H7 (cell line): ENCODE measurements at regions not wholly inside any gene's neighbourhood (a gene's known extent, or its start where the extent isn't known, plus 50 kb on each side); places are given as distances from the start of the nearest gene placed in this dataset.

Experiments
- DNase-seq: peaks from one replicate; pipeline ENCODE4 v3.0.0; 2012
- H3K27me3 ChIP-seq: 2 replicates; pipeline ENCODE4 v1.6.0; 2011; ENCODE audit warnings: mild to moderate bottlenecking, low read length; ENCODE audit not compliant: control insufficient read depth, insufficient read depth
- H3K36me3 ChIP-seq: replicated peaks from 2 replicates; pipeline ENCODE4 v1.5.1; 2011; ENCODE audit warnings: low read length; ENCODE audit not compliant: control insufficient read depth, insufficient read depth
- H3K4me3 ChIP-seq: 2 replicates; pipeline ENCODE4 v1.5.1; 2011; ENCODE audit warnings: low read depth, mild to moderate bottlenecking, control low read depth, low read length, moderate library complexity; ENCODE audit not compliant: insufficient read depth

DNA sequence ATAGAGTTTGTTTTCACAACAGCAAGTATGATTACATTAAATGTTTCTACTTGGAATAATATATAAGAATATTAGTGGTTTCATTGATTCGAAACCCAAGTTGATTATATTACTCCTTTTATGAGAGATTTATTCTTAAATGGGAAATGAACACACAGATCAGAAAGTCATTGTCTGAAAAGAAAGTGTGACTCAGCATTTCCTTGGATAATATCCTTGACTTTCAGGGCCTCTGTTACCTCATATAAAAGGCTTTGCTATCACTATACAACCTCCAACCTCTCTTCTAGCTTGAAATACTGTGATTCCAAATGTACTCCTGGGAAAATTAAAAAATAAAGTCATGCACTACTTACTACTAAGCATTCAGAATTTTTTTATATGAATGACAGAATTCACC, 295.3 kb upstream of the LYPLAL1 start:
- H3K27me3 ChIP-seq = no peaks in the 10 kb centered on the region
- DNase-seq = no peak
- no peaks in the 10 kb centered on the region for H3K36me3 ChIP-seq
- H3K4me3 ChIP-seq = no peak overlapping the region

DNA sequence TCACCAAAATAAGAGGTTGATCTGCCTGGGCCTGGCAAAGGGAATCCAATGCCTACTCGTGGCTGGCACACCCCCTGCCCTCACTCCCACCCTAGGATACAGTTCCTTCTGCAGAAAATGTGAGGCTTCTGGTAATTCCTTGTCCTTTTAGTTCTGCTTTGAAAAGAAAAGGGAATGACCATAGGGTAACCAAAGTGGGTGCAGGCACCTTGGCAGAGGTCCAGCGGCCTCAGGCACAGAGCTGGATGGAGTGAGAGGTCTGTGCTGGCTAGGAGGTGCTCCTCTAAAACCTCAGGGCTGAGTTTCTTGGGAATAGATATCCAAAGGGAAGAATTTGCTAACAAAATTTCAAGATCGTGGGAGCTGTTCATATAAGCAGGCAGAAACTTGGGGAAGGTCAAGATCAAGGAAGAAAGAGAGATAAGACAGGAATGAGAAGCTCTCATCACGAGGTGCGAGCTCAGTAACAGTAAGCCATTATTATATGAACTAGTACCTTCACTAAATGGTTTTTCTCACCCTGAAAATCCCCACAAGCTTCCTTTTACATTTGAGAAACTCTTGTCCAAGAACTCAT, 293.1 kb upstream of the LYPLAL1 start:
- H3K36me3 ChIP-seq = no peaks in the 10 kb centered on the region
- no peaks in the 10 kb centered on the region for H3K27me3 ChIP-seq
- no peak overlapping the region for H3K4me3 ChIP-seq
- DNase-seq = no peak

DNA sequence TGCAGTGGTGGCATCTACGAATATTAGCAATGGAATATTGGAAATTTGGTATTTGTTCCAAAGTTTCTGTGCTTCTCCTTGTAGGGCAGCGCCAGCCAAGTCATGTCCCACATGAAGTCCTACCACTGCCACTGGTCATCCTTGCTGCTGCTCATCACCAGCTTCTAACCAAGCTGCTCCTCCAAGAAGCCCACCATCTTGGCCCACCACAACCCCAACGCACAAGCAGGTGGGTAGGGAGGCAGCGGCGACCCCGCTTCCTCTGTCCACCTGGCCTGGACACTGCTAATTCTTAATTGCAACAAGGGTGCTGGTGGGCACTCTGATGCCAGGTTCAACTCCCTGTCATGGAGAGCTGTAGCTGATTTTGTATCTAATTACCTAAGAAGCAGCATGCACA, 291.2 kb upstream of the LYPLAL1 start:
- H3K36me3 ChIP-seq = no peaks in the 10 kb centered on the region
- DNase-seq = no peak
- H3K27me3 ChIP-seq = no peaks in the 10 kb centered on the region
- H3K4me3 ChIP-seq = no peak overlapping the region

DNA sequence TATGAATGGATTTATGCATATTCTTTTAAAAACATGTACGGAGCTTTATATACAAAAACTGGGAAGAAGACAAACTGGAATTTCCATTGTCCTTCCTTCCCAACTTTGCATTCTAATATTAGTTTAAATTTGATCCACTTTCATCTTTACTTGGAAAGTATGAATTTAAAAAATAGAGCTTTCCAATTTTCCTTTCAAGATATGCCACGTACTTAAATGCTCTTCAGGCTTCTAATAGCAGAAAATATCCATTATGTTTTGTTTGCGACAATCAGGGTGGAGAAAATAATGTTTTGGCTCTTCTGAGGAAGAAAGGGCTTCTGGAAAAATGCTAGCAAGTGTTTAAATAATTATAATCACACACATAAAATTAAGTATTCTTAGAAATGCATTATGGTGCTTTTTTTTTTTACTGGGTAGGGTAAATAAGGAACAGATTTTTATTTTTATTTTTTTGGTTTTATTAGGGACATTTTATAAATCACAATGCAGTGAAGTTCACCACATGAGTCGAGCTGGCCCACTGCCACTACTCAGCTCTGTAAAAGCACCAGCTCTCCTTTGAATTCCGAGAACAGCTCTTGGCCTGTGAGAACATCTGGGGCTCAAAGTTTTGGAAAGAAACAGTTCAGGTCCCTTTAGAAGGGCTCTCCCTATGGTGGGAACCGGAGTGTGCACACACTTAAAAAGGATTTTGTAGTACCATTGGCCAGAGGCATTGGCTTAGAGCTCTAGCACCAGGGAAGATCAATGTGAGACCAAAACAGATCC, 287.4 kb upstream of the LYPLAL1 start:
- Histone ChIP-seq H3K4me3 (no peak overlapping the region), H3K27me3 (no peaks in the 10 kb centered on the region), H3K36me3 (no peaks in the 10 kb centered on the region)
- no peak for DNase-seq

DNA sequence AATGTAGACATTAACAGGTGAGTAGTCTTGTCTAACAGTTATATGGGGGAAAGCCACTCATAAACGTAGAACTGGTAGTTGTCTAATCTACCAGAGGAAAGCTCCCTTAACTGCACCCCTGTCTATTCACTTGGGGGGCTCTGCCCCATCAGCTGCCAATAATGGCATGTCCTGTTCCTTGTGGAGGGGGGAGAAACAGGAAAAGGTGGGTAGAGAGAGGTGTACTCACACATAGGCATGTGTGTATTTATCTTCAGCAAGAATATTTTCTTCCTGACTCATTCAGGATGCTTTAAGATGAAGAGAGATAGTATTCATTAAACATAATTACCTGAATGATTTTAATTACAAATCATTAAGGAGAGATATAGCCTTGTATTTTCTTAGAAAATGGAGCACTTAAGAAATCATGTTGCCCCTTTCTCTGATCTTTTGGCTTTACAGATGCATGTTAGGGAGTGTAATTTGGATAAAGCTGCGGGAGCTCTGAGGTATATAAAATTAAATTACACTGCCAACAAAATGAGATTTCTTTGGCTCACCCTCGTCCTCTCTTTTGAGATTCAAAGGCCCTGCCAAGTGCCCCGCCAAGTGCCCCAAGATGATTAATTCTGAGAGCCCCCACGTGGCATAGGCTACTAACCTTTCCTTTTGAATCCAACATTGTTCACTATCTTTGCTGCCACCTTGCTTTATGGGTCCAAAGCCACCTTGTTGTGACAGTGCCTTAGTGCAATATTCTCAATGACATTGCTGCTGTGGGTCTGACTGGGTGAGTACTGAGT, 286.3 kb upstream of the LYPLAL1 start:
- no peaks in the 10 kb centered on the region for H3K27me3 ChIP-seq
- no peaks in the 10 kb centered on the region for H3K36me3 ChIP-seq
- DNase-seq = no peak
- H3K4me3 ChIP-seq = no peak overlapping the region

DNA sequence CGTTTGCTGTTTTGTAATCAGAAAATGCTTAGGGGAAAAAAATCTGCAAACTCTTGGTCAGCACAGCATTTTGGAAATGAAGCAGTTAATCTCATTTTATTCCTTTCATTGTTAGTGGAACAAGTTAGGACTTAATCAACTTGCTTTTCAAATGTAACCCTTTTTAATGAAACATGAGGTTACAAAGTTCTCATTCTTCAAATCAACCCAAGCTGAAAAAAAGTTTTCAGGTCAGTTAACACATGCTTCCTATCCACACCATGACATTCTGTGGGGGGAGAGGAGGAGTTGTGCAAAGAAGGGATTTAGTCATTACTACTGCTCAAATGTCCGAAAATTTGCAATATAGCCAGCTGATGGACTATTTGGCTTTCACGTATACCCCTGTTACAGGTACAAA, 283.2 kb upstream of the LYPLAL1 start:
- no peaks in the 10 kb centered on the region for H3K27me3 ChIP-seq
- H3K36me3 ChIP-seq = no peaks in the 10 kb centered on the region
- H3K4me3 ChIP-seq = no peak overlapping the region
- no peak for DNase-seq

DNA sequence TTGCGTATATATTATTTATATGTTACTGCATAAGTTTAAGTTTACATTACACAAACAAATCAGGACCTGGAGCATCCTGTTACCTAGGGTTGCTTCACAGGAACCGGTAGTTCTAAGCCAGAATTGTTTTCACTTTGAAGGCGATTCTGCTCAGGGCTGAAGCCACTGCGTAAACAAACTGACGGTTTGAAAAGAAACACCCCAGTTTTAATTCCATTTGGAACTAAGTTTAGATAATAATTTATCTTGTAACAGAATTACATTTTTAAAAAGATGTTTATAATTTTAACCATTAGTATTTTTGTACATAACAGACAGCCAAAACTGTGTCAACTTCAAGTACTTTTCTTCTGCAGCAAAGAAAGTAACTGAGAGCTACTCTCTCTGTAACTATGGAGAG, 282.1 kb upstream of the LYPLAL1 start:
- H3K27me3 ChIP-seq = no peaks in the 10 kb centered on the region
- H3K4me3 ChIP-seq = no peak overlapping the region
- H3K36me3 ChIP-seq = no peaks in the 10 kb centered on the region
- DNase-seq = no peak

DNA sequence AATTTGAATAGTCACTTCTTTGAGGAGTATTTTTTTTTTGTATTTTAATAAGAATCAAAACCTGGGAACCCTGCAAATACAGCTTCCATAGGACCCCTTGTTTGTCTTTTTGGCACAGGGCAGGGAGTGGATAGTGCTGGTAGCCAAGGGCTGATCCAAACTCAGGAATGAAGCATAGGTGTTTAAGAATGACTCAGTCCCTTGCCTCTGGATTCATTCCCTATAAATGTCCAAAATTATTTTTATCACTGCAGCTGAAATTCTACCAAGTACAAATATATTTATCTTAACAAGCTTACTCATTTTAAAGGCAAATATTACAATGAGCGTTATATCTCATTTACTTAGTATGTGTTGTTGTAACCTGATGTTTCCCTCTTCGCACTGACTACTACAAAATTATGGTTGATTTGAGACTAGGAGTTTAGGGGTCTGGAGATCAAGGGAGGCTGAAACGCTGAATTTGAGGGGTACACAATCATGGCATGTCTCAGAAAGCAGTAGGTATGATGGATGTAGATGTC, 278.6 kb upstream of the LYPLAL1 start:
- no peak overlapping the region for H3K4me3 ChIP-seq
- no peaks in the 10 kb centered on the region for H3K27me3 ChIP-seq
- no peak for DNase-seq
- H3K36me3 ChIP-seq = no peaks in the 10 kb centered on the region

DNA sequence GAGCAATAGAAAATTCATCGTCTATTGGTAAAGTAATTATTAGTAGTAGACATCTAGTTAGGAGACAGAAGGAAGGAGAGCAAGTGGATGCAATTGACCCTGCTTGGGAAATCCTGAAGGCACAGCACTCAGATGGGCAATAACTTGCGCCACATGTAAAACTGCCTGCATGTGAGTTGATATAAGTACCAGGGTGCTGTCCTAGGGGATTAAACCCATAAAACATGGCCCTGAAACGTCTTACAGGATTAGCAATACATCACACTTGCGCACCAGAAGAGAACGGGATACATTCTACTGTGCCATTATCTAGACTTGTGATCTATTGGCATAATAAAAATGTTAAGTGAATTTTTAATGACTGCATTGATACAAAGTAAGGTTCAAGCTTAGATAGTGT, 277.5 kb upstream of the LYPLAL1 start:
- Histone ChIP-seq H3K27me3 (no peaks in the 10 kb centered on the region), H3K36me3 (no peaks in the 10 kb centered on the region), H3K4me3 (no peak overlapping the region)
- no peak for DNase-seq

DNA sequence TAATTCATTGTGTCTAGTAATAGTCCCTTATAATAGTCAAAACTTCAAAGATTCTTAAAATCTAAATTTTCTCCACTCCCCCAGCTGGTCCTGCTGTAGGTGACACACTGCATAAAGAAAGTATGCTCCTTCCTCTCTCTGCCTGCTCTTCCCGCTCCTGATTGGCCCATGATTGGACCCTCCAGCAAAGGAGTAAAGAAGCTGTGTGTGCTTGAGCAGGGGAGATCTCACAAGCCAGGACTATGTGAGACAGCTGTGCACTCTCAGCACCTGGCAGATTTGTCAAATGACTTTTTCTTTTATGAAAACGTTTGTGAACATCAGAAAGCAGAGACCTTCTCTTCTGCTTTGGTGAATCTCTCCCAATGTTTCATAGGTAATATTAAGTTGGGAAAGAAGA, 274.8 kb upstream of the LYPLAL1 start:
- H3K27me3 ChIP-seq = no peaks in the 10 kb centered on the region
- DNase-seq = no peak

DNA sequence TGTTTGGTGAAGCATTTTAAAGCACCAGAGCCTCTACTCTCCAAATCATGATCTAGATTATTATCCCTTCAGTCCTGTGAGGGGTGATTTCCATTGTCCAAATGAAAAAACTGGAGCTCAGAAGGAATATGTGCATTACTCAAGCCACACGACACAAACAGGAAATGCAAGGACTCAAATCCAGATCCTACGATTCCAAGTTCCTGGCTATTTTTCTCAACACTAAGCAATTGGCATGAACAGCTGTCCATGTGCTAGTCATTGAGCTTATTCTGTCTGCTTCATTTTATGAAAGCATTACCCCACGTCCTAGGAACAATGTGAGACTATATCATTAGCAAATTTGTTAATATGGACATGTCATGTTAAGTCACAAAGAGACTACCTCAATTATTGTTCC, 273.1 kb upstream of the LYPLAL1 start:
- Histone ChIP-seq H3K4me3 (no peak overlapping the region), H3K36me3 (no peaks in the 10 kb centered on the region), H3K27me3 (no peaks in the 10 kb centered on the region)
- no peak for DNase-seq

More for the DNA sequence above, 274.8 kb upstream of the LYPLAL1 start:
- Histone ChIP-seq H3K4me3 (no peak overlapping the region), H3K36me3 (no peaks in the 10 kb centered on the region)

DNA sequence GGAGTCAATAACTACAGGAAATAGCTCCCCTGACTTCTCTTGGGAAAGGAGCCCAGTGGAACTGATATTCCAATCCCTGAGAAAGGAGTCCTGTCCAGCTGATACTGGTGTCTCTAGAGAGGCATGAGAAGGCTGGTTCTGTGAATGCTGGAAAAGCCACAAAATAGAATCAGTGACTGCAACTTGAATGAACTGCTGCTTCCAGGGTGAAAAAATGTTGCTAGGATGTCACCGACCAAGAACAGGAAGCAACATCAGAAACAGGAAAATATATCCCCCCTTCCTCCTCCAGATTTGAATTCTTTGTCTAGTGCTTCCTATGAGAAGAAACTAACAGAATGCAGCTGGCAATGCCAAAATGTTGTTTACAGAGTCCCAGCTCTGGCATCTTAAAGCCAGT, 269.3 kb upstream of the LYPLAL1 start:
- no peak for DNase-seq
- Histone ChIP-seq H3K27me3 (no peaks in the 10 kb centered on the region), H3K4me3 (no peak overlapping the region), H3K36me3 (no peaks in the 10 kb centered on the region)

DNA sequence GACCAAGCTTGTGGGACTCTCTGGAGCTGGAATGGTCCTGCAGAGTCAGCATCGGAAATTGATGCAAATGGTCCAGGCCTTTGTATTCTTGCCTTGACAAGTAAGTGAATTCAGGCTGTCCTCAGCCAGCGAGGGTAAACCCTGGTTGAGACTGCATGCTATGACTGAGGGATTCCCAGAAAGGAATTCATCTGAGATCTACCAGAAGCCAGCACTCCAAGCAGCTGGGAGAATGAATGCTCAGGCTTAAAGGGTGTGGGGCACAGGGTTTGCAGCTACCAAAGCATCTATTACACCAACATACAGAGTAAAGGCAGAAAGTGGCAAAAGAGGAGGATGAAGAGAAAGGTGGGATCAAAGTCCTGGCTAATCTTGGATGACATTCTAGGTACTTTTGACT, 257.0 kb upstream of the LYPLAL1 start:
- Histone ChIP-seq H3K4me3 (no peak overlapping the region), H3K27me3 (no peaks in the 10 kb centered on the region), H3K36me3 (no peaks in the 10 kb centered on the region)
- no peak for DNase-seq

DNA sequence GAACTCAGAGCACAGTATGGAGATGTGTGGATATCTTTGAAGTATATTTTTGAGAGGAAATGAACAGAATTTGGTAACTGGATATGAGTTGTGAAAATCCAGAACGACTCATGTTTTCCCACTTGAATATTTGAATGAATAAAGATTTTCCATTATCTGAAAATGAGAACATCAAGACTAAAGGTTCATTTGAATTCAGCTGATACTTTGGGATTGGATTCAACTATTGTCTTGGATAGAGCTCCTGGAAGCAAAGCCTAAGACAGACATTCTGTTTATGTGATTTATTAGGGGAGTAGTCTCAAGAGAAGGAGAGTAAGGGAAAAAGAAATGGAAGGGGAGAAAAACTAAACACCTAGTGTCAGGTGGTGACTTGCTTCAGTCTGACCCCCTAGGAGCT, 256.0 kb upstream of the LYPLAL1 start:
- no peak for DNase-seq
- Histone ChIP-seq H3K36me3 (no peaks in the 10 kb centered on the region), H3K4me3 (no peak overlapping the region), H3K27me3 (no peaks in the 10 kb centered on the region)

DNA sequence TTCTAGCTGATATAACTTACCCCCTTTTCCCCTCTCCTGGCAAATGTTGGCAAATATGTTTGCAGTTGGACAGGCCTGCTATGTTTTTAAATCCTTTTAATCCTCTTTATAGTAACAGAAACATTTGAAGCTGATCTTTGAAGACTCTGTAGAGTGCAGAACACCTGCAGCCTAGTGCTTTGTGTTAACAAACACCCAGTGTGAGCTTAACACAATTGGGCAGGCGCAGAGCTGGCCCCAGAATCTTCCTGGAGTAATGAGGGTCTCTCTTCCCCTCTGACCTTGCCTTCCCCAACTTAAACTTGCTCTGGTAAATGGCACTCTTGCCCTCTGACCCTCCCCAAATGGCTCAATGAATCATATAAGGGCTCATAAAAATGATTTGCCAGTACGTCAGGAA, 247.9 kb upstream of the LYPLAL1 start:
- Histone ChIP-seq H3K36me3 (no peaks in the 10 kb centered on the region), H3K27me3 (no peaks in the 10 kb centered on the region), H3K4me3 (no peak overlapping the region)
- DNase-seq = no peak
